Islet precursor cell (in vitro differentiated cells): ENCODE measurements at regions not wholly inside any gene's neighbourhood (a gene's known extent, or its start where the extent isn't known, plus 50 kb on each side); places are given as distances from the start of the nearest gene placed in this dataset.

ENCODE experiments used
- DNase-seq: peaks from one replicate; pipeline ENCODE4 v3.0.0-alpha.2; 2018

DNA sequence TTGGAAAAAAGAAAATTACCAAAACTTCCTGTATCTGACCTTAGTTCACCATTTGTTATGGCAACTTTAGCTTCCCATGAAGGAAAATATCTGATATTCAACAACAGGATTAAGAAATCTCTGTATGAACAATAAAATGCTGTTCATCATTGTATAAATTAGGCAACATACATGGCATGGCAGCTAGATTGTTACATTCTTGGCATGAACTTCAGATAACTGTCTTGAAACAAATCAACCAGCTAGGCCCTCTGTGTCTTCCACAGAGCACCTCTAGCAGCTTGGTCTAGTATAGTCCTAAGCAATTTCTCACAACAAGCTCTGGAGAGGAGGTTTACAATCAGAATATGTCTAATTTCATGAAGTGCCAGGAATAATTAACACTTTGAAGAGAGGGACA is 105.4 kb upstream of the PCDH7 start:
- DNase-seq, result no peak

GRCh38 chr4:30616942-30617646 is 103.1 kb upstream of the PCDH7 start:
- DNase-seq, result no peak

DNA sequence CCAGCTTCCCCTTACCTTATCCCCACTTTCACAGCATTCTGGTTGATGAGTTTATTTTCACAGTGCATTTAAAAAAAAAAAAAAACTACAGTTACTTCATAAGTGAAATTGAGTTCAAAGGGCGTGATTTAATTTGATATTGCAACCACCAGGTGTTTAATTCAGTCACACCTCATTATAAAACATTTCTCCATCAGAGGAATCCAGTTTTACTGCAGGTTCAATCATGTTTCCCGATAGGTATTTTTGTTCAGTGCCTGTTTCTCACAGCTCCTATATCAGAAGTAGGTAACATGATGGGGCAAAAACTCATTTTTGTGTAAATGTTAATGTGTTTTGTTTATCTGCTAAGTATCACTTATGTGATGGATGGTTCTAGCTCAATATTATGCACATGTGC is 102.3 kb upstream of the PCDH7 start:
- no peak for DNase-seq

DNA sequence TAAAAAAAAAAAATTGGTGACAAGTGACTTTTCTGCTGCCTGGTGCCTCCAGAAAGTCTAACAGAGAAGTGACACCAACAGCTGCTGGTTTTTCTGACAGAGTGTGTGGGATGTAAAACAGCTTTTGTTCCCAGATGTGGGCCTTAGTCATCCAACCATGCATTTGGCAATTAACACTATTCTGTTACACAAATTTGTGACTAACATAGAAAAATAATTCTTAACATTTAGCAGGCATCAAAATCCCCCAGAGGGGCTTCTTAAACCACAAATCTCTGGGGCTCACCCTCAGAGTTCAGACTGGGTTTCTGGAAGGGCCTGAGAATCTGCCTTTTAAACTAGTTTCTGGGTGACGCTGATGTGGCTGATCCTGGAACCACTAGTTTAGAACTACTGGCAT is 100.5 kb upstream of the PCDH7 start:
- no peak for DNase-seq

- no peak for DNase-seq
Measured at GRCh38 chr4:30620711-30621110, 99.5 kb upstream of the PCDH7 start.

DNA sequence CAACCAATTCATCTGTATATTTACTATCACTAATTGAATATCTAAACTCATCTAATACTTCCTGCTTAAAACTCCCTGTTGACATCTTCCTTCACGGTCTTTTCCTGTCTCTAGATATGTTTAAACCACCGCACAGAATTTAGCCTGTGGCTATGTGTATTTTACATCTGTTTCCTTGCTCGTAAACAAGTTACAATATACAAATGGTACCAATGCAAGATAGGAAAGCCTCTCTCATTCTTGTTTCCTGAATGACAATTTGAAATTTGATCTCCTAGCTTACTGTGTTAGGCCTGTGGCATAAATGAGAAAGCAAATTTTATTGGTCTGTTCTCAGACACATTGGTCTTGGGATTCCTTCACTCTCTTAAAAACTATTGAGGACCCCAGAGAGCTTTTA is 89.7 kb upstream of the PCDH7 start:
- DNase-seq, result no peak

DNA sequence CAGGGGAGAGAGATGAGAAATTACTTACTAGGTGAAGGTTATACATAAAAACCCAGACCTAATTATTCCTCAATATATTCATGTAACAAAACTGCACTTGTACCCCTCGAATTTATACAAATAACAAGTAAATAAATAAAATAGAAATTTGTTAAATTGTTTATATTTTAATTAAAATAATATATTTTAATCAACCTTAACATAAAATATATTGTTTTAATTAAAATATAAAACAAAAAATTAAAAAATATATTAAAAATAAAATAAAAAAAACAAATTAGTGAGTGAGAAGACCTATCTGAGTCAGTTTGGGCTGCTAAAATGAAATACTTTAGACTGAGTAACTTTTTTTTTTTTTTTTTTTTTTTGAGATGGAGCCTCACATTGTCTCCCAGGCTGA is 87.4 kb upstream of the PCDH7 start:
- DNase-seq, result no peak

DNA sequence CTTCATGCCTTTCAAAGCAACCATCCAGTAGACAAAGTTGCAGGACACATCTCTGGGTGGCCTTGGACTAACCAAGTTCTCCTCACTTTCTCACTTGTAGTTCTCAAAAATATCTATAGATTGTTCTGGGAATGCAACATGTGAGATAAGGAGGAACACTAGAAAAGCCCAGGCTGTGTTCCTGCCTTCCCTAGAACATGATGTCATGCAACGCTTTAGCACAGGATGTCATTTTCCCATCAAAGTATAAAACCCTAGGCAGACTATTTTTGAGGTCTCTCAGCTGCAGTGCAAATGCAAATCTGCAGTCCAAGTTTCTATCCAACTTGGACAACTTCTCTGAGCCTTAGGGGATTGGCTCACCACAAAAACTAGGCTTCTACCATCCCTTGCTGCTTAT is 78.8 kb upstream of the PCDH7 start:
- no peak for DNase-seq

DNA sequence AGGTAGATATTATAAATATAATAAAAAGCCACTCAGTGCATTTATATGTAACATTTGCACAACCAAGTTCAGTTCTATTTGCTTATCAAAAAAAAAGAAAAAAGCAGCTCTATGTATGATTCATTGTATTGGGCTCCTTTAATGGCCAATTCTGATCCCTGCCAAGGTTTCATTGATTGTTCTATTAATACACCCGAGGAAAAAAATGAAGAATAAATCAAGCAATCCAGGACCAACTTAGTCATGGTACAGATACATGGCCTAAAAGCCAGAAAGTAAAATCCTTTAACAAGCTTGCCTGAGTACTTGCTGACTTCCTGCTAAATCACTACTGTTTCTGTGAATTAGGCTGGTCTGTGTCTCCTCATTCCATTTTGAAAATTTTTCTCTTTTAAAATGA is 77.6 kb upstream of the PCDH7 start:
- DNase-seq, result no peak

GRCh38 chr4:30653291-30653690 is 66.9 kb upstream of the PCDH7 start:
- no peak for DNase-seq

DNA sequence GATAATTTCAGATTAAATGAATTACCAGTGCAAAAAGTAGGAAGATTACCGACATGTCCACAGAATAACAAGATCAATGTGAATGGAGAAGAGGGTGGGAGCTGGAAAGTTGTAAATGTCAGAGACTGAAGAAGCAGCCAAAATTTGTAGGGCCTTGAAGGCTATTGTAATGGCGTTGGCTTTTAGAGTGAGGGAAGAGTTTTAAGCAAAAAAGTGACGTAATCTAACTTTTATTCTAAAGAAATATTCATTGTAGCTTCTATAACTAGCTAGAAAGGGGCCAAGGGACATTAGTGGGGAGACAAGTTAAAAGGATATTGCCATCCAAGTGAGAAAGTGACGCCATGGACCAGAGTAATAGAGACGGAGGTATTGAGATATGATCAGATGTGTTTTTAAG is 63.3 kb upstream of the PCDH7 start:
- no peak for DNase-seq

DNA sequence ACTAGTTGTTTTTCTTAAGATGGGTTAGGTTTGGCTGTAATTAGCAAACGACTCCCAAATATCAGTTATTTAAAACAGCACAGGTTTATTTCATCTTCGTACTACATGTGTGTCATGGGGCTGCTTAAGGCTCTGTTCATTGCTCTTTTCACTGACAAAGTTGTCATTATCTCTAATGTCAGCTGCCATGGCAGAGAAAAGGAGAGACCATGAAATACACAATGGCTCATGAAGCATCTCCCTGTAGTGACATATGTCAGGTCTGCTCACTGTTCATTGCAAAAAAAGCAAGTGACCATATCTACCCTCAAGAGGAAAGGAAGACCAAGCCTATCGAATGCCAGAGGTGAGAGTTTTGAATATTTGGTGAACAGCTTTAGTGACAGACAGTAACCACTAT is 52.2 kb upstream of the PCDH7 start:
- no peak for DNase-seq

DNA sequence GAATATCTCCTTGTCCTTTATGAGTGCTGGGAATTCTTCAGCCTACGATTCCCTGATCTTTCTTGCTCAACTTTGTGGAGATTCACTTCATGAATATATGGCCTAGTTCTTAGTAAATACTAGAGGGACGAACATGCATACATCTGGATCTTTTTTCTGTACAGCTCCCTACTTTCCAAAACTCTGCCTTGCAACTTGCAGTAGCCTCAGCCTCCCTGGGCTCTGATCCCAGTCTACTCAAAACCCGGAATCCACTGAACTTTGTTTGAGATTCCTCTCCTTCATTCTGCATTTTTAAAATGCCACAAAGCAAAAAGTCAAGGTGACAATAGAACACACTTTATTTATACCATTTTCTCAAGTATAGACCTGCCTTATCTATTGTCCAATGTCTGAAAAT is 50.0 kb upstream of the PCDH7 start:
- no peak for DNase-seq
